RWPE1 (cell line): ENCODE measurements at regions not wholly inside any gene's neighbourhood (a gene's known extent, or its start where the extent isn't known, plus 50 kb on each side); places are given as distances from the start of the nearest gene placed in this dataset.
"Not testable (repeated sequence)": the region's sequence is repeated elsewhere in the genome, so short reads cannot be mapped to it uniquely, and the experiment has no call there.

Experiments used
- CTCF ChIA-PET: fragments of 350-600 bp; sonication (Branson Sonifier 250); formaldehyde crosslinking; extraction: SDS; loops from one replicate; lab custom pipeline; 2021; lab: Yijun Ruan, JAX
- POLR2A ChIA-PET: fragments of 400-600 bp; formaldehyde crosslinking; extraction: SDS; loops from one replicate; lab custom pipeline; 2020; ENCODE audit warnings: antibody characterized with exemption; ENCODE audit not compliant: low non-redundant PET; lab: Yijun Ruan, JAX
- DNase-seq: peaks from one replicate; pipeline ENCODE4 v3.0.0; 2012; ENCODE audit warnings: low spot score
- H3K27ac ChIP-seq: fragments of 450-650 bp; 2 replicates; pipeline ENCODE4 v1.5.1; 2017
- TF ChIP-seq, protein P1 (sequence below): fragments of 450-650 bp; conservative IDR thresholded peaks from 2 replicates; pipeline ENCODE4 v1.5.1; 2017; ENCODE audit warnings: low read depth, mild to moderate bottlenecking

DNA sequence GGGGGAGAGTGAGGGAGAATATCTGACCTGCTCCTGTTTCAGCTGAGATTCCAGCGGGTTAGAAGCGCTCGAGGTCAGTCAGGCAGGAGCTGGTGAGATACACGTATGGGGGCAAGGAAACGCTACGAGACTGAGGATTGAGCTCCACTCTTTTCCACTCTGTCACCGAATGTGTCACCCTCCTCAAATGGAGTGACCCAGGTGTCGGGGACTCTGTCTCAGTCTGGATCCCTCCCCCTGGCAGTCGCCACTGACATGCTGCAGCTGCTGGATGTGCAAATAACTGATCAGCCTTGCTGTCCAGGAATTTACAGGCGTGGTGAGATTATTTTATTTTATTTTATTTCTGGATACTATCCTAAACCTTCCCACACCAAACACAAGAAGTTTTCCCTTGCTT, 100.9 kb upstream of the DPP6 start:
- DNase-seq, result no peak
- CTCF ChIA-PET, result no interaction called here
- H3K27ac ChIP-seq, result no peak overlapping the region
- POLR2A ChIA-PET, result no interaction called here
- TF ChIP-seq, protein P1, sequence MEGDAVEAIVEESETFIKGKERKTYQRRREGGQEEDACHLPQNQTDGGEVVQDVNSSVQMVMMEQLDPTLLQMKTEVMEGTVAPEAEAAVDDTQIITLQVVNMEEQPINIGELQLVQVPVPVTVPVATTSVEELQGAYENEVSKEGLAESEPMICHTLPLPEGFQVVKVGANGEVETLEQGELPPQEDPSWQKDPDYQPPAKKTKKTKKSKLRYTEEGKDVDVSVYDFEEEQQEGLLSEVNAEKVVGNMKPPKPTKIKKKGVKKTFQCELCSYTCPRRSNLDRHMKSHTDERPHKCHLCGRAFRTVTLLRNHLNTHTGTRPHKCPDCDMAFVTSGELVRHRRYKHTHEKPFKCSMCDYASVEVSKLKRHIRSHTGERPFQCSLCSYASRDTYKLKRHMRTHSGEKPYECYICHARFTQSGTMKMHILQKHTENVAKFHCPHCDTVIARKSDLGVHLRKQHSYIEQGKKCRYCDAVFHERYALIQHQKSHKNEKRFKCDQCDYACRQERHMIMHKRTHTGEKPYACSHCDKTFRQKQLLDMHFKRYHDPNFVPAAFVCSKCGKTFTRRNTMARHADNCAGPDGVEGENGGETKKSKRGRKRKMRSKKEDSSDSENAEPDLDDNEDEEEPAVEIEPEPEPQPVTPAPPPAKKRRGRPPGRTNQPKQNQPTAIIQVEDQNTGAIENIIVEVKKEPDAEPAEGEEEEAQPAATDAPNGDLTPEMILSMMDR, result no peak

DNA sequence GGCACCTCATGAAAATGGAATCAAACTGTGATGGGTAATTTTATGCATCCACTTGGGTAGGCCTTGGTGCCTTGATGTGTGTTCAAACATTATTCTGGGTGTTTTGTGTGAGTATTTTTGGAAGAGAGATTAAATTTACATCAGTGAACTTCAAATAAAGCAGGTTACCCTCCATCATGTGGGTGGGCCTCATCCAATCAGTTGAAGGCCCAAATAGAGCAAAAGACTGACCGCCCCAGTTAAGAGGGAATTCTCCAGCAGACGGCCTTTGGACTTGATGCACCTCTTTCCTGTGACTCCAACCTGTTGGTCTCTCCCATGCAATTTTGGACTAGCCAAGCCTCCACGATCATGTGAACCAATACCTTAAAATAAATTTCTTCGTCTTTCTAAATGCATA, 97.7 kb upstream of the DPP6 start:
- TF ChIP-seq, protein P1, result no peak
- ChIA-PET POLR2A (no interaction called here), CTCF (no interaction called here)
- no peak overlapping the region for H3K27ac ChIP-seq
- no peak for DNase-seq

DNA sequence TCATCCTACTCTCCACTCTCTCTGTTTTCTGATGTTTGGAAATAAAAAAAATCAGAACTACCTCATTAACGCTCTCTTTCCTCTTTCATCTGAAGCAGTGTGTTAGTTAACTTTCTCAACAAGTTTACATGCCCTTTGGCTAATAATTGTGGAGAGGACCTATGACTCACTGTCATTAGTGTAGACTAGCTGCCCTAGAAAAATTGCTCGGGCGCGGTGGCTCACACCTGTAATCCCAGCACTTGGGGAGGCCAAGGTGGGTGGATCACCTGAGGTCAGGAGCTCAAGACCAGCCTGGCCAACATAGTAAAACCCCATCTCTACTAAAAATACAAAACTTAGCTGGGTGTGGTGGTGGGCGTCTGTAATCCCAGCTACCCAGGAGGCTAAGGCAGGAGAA, 94.5 kb upstream of the DPP6 start:
- DNase-seq, CTCF ChIA-PET, H3K27ac ChIP-seq, POLR2A ChIA-PET: not testable (repeated sequence)

DNA sequence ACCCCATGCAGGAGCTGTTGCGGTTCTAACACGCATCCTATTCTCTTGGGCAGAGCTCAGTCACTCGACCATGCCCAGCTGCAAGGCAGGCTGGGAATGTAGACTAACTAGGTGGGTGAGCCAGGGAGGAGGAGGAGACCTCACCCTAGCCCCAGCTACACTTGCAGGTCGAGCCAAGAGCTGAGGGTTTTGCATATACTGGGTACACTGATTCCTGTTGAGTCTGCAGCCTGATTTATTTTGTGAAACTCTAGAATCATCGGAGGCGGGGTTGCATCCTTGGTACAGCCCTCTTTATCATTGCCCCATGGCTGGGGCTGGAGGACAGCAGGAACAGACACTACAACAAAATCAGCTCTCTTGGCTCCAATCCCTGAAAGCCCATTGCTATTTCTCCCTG, 93.8 kb upstream of the DPP6 start:
- CTCF ChIA-PET, DNase-seq, POLR2A ChIA-PET, H3K27ac ChIP-seq: not testable (repeated sequence)

DNA sequence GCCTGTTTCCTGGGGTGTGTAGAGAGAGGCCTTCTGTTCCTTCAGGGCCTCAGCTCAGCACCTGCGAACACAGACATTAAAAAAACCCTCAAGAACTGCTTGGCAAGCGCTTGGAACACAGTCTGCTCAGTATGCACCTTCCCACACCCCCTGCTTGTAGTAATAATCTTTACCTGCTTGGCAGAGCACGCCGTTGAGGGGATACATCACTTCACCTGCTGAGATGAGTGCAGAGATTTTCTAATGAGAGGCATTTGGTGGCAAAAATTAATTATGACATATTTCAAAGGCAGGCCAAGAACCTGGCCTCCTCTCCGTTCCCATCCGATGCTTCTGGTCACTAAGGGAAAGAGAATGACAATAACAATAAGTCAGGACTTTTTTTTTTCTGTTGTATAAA, 93.4 kb upstream of the DPP6 start:
- DNase-seq, result not testable (repeated sequence)

DNA sequence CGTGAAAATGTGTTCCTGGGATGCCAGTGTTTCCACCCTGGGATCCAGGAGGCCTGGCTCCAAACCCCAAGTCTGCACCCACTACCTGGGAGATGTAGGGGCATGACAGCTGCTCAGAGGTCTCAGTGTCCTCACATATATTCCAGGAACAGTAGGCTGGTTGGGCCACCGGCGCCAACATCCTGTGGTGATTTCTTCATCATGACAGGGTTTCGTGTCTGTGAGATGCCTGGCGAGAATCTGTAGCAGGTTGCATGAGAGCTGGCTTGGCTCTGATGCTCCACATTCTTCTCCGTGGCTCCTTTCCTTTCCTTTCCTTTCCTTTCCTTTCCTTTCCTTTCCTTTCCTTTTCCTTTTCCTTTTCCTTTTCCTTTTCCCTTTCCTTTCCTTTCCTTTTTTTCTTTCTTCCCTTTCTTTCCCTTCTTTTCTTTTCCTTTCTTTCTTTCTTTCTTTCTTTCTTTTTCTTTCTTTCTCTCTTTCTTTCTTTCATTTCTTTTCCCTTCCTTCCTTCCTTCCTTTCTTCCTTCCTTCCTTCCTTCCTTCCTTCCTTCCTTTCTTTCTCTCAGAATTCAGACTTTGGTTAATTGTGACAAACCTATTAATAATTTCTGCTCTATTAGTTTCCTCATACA, 87.6 kb upstream of the DPP6 start:
- H3K27ac ChIP-seq, POLR2A ChIA-PET, CTCF ChIA-PET, DNase-seq: not testable (repeated sequence)

More for the DNA sequence above, 93.4 kb upstream of the DPP6 start:
- CTCF ChIA-PET, POLR2A ChIA-PET, H3K27ac ChIP-seq: not testable (repeated sequence)

DNA sequence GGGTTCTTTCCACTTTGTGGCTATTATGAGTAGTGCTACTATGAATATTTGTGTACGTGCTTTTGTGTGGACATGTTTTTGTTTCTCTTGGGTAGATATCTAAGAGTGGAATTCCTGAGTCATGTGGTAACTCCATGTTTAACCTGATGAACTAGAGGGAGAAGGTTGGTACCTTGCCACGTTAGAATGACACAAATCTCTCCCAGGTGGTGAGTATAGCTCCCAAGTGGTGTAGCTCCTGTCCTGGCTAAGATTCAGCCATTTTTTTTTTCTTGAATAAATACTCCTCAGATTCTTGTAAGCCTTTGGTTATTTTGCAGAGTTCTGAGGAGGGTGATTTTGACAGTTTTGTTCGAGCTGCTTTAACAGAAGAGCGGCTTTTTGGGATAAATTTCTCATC, 83.2 kb upstream of the DPP6 start:
- H3K27ac ChIP-seq, POLR2A ChIA-PET, DNase-seq, CTCF ChIA-PET: not testable (repeated sequence)

DNA sequence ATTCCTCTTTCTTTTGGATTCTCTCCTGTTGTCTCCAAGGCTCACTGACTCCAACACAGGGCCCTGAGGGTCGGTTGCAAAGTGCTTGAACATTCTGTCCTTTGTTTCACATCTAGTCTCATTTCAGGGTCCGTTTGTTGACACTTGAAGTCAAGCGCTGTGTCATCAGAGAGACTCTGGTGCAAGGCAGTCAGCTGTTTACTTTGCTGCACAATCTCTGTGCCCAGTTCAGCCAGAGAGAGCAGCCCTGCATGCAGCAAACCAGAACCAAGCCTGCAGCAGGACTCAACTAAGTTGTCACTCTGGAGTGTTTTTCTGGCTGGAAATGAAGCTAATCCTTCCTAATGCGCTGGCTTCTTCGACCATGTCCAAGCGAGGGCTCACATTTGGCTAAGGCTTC, 77.6 kb upstream of the DPP6 start:
- DNase-seq, POLR2A ChIA-PET, H3K27ac ChIP-seq, CTCF ChIA-PET: not testable (repeated sequence)

DNA sequence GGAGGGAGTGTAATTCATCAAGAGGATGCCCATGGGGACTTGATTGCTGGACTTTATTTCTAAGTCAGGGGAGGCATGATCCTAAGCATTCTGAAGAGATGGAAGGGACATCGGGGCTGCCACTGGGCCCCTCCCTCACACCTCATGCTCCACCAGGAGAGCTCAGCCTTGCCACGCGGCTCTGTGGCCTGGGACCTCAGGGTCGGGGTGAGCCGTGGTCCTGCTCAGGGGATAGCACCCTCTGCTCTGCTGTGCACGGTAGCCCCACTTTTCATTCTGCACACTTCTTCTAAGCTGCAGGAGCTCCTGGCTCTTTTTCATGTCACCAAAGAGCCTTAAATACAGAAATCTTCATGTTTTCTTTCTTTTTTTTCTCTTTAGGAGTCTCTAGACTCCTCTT, 75.5 kb upstream of the DPP6 start:
- DNase-seq, POLR2A ChIA-PET, CTCF ChIA-PET, H3K27ac ChIP-seq: not testable (repeated sequence)

DNA sequence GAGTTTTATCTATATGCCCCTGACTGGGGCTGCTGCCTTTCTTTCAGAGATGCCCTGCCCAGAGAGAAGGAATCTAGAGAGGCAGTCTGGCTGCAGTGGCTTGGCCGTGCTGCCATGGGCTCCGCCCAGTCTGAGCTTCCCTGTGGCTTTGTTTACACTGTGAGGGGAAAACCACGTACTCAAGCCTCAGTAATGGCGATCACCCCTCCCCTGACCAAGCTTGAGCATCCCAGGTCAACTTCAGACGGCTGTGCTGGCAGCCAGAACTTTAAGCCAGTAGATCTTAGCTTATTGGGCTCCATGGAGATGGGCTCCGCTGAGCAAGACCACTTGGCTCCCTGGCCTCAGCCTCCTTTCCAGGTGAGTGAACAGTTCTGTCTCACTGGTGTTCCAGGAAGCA, 69.0 kb upstream of the DPP6 start:
- CTCF ChIA-PET, POLR2A ChIA-PET, DNase-seq, H3K27ac ChIP-seq: not testable (repeated sequence)

DNA sequence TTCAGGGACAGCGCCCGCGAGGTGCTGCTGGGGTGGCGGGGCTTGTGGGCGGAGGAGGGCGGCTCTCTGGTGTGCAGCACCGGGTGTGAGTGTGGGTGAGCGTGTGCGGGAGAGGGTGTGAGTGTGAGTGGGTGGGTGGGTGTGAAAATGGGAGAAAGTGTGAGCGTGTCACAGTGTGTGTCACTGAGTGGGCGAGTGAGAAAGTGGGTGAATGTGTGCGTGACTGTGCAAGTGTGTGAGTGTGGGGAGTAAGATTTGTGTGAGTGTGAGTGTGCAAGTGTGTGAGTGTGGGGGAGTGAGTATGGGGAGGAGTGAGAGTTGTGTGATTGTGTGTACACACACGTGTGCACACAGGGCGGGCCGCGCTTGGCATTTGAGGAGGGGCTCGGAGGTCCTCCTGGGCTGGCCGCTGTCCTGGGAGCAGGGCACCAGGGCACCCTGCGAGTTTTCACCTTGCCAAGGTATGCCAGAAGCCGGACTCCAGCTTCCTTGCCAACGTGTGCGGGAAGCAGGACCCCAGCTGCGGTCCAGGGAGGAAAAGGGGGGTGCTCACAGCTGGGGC, 63.1 kb upstream of the DPP6 start:
- H3K27ac ChIP-seq, DNase-seq, CTCF ChIA-PET, POLR2A ChIA-PET: not testable (repeated sequence)

DNA sequence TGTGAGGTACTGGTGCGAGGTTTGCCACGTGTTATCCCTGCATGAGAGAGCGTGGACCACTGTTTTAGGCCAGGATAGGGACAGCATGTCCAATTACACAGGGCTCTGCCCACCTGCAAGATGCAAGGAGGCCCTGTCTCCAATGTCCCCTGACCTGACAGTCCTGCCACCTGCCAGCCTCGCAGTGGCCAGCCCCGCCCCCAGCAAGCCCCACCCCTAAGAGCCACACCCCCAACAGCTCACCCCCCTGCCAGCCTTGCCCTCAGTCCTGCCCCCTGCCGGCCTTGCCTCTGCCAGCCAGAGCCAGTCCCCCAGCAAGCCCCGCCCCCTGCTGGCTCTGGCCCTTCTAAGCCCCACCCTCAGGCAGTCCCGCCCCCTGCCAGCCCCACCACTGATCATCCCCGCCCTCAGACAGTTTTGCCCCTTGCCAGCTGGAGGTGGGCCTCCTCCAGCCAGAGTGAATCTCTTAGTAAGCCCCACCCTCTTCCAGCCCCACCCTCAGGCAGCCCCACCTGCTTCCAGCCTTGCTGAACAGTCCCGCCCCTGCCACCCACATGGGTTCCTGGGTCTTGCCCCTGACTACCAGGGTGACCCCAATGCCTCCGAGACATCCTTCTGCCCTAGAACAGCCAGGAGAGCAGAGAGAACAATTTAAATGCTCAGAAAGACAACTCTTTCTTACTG, 62.3 kb upstream of the DPP6 start:
- CTCF ChIA-PET, H3K27ac ChIP-seq, POLR2A ChIA-PET, DNase-seq: not testable (repeated sequence)

DNA sequence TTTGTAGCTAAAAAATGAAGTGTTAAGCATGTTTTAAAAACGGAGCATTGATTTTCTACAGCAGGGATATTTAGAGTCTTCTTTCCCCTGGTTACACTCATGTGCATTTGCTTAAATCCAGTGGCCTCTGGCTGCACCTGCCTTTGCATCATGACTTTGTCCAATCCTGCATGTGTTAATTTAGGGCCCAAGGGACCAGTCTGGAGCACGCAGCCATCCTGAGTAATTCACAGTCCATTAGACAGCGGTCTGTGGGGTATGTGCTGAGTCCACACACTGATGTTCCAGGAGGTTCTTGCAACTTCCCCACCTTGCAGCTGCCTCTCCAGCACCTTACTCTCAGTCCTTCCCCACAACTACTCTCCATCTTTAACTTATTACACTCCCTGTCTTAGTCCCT, 60.7 kb upstream of the DPP6 start:
- POLR2A ChIA-PET, H3K27ac ChIP-seq, DNase-seq, CTCF ChIA-PET: not testable (repeated sequence)

DNA sequence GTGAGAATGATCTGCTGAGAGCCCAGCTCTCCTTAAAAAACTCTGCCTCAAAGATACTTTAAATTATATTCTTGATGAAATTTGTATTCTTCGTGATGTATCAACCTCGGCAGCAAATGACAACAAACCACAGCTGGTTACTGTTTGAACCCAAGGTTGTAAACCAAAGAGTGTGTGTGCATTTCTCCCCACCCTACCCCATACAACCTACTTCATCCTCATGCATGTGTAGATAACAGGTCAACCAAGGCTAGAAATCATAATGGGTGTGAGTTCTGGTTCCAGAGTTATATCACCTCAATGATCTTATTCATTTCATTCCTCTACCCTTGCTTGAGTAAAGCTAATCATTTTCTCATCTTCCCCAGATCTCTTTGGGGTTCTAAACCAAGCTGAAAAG, 58.8 kb upstream of the DPP6 start:
- H3K27ac ChIP-seq, CTCF ChIA-PET, POLR2A ChIA-PET, DNase-seq: not testable (repeated sequence)

DNA sequence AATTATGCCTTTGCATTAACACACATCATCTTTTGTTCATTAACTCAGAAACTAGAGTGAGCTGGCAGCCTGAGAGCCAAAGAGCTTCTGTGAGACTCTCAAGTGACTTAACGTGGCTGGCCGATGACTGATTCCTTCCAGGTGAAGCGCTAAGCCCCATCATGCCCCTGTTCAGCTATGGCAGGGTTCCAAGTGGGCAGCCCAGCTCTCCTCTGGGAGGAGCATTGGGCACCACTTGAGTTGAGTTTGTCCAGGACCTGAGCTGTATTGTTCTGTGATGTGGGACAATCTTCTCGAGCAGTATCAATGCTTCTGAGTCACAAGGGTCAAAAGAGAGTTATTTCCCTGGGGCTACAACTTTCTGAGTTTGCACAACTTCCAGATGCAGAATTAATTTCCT, 53.3 kb upstream of the DPP6 start:
- POLR2A ChIA-PET, H3K27ac ChIP-seq, DNase-seq, CTCF ChIA-PET: not testable (repeated sequence)
